Astrocyte (in vitro differentiated cells and primary cell): ENCODE measurements at regions not wholly inside any gene's neighbourhood (a gene's known extent, or its start where the extent isn't known, plus 50 kb on each side); places are given as distances from the start of the nearest gene placed in this dataset.

ENCODE experiments used
- EZH2 ChIP-seq: IDR thresholded peaks from 2 replicates; pipeline ENCODE4 v1.6.1; 2012; ENCODE audit warnings: mild to moderate bottlenecking, low read length, inconsistent platforms; ENCODE audit not compliant: insufficient read depth
- TF ChIP-seq, protein P1 (sequence below): IDR thresholded peaks from 2 replicates; pipeline ENCODE4 v1.5.1; 2011; ENCODE audit warnings: low read depth, mild to moderate bottlenecking, inconsistent platforms, low read length, moderate library complexity; ENCODE audit not compliant: insufficient read depth

- TF ChIP-seq, protein P1, sequence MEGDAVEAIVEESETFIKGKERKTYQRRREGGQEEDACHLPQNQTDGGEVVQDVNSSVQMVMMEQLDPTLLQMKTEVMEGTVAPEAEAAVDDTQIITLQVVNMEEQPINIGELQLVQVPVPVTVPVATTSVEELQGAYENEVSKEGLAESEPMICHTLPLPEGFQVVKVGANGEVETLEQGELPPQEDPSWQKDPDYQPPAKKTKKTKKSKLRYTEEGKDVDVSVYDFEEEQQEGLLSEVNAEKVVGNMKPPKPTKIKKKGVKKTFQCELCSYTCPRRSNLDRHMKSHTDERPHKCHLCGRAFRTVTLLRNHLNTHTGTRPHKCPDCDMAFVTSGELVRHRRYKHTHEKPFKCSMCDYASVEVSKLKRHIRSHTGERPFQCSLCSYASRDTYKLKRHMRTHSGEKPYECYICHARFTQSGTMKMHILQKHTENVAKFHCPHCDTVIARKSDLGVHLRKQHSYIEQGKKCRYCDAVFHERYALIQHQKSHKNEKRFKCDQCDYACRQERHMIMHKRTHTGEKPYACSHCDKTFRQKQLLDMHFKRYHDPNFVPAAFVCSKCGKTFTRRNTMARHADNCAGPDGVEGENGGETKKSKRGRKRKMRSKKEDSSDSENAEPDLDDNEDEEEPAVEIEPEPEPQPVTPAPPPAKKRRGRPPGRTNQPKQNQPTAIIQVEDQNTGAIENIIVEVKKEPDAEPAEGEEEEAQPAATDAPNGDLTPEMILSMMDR, result no peak
- no peak for TF ChIP-seq EZH2
These were observed 135.6 kb downstream of the RFLNA start for GRCh38 chr12:124430491-124430890.
